COLO668 (cell line): ENCODE measurements at regions not wholly inside any gene's neighbourhood (a gene's known extent, or its start where the extent isn't known, plus 50 kb on each side); places are given as distances from the start of the nearest gene placed in this dataset.

ENCODE experiments used
- DNase-seq: peaks from one replicate; lab custom pipeline; 2025; ENCODE audit not compliant: unreplicated experiment; lab: John Stamatoyannopoulos, UW

- peak; percentile 30 for DNase-seq
Observed at GRCh38 chr5:114148253-114148652, 213.6 kb upstream of the KCNN2 start.

- DNase-seq, result peak; percentile 3
Observed at GRCh38 chr5:114148728-114149127, 213.1 kb upstream of the KCNN2 start.

- no peak for DNase-seq
Observed at GRCh38 chr5:114152656-114153360, 209.1 kb upstream of the KCNN2 start.

- no peak for DNase-seq
Observed at GRCh38 chr5:114153392-114153791, 208.5 kb upstream of the KCNN2 start.

GRCh38 chr5:114153833-114154232, 208.0 kb upstream of the KCNN2 start:
- no peak for DNase-seq

GRCh38 chr5:114166081-114166480, 195.8 kb upstream of the KCNN2 start:
- no peak for DNase-seq

- DNase-seq, result no peak
Observed at GRCh38 chr5:114174131-114174530, 187.7 kb upstream of the KCNN2 start.

GRCh38 chr5:114174837-114175236, 187.0 kb upstream of the KCNN2 start:
- DNase-seq, result no peak

GRCh38 chr5:114176356-114176755, 185.5 kb upstream of the KCNN2 start:
- no peak for DNase-seq

GRCh38 chr5:114179134-114179533, 182.7 kb upstream of the KCNN2 start:
- no peak for DNase-seq

GRCh38 chr5:114184006-114184405, 177.9 kb upstream of the KCNN2 start:
- DNase-seq, result no peak

- no peak for DNase-seq
Observed at GRCh38 chr5:114185274-114185673, 176.6 kb upstream of the KCNN2 start.

GRCh38 chr5:114191441-114191840, 170.4 kb upstream of the KCNN2 start:
- no peak for DNase-seq

- no peak for DNase-seq
Observed at GRCh38 chr5:114192108-114192507, 169.8 kb upstream of the KCNN2 start.

GRCh38 chr5:114201332-114201731, 160.5 kb upstream of the KCNN2 start:
- DNase-seq, result no peak

GRCh38 chr5:114204923-114205322, 156.9 kb upstream of the KCNN2 start:
- no peak for DNase-seq

- DNase-seq, result no peak
Observed at GRCh38 chr5:114206640-114207039, 155.2 kb upstream of the KCNN2 start.

GRCh38 chr5:114207615-114208014, 154.3 kb upstream of the KCNN2 start:
- no peak for DNase-seq

GRCh38 chr5:114208120-114208519, 153.8 kb upstream of the KCNN2 start:
- no peak for DNase-seq

- no peak for DNase-seq
Observed at GRCh38 chr5:114208588-114208987, 153.3 kb upstream of the KCNN2 start.

- no peak for DNase-seq
Observed at GRCh38 chr5:114210662-114211061, 151.2 kb upstream of the KCNN2 start.

- no peak for DNase-seq
Observed at GRCh38 chr5:114221807-114222206, 140.1 kb upstream of the KCNN2 start.

GRCh38 chr5:114223866-114224265, 138.0 kb upstream of the KCNN2 start:
- no peak for DNase-seq
